Subcutaneous abdominal adipose tissue (tissue), 5 donors: ENCODE measurements at regions not wholly inside any gene's neighbourhood (a gene's known extent, or its start where the extent isn't known, plus 50 kb on each side); places are given as distances from the start of the nearest gene placed in this dataset.

Experiments
- H3K27ac ChIP-seq: one replicate; pipeline ENCODE4 v1.7.0; 2013; ENCODE audit warnings: low read depth, mild to moderate bottlenecking, inconsistent platforms, low read length, moderate library complexity
- H3K27me3 ChIP-seq, 5 donors: one replicate each; pipeline ENCODE4 v1.7.0; 2013; ENCODE audit warnings: low read length in 5 of 5, inconsistent platforms in 1 of 5; ENCODE audit not compliant: control insufficient read depth in 5 of 5, insufficient read depth in 4 of 5
- H3K36me3 ChIP-seq, 5 donors: one replicate each; pipeline ENCODE4 v1.7.0; 2013; ENCODE audit warnings: low read length in 5 of 5; ENCODE audit not compliant: control insufficient read depth in 5 of 5, insufficient read depth in 5 of 5
- H3K4me1 ChIP-seq, 5 donors: one replicate each; pipeline ENCODE4 v1.7.0; 2013; ENCODE audit warnings: low read length in 5 of 5, mild to moderate bottlenecking in 3 of 5, moderate library complexity in 1 of 5; ENCODE audit not compliant: control insufficient read depth in 5 of 5, insufficient read depth in 5 of 5
- H3K4me3 ChIP-seq, 5 donors: one replicate each; pipeline ENCODE4 v1.7.0; 2013; ENCODE audit warnings: low read length in 5 of 5, low read depth in 1 of 5
- H3K9ac ChIP-seq, 5 donors: one replicate each; pipeline ENCODE4 v1.7.0; 2013; ENCODE audit warnings: low read length in 5 of 5, mild to moderate bottlenecking in 4 of 5, moderate library complexity in 3 of 5
- H3K9me3 ChIP-seq, 5 donors: one replicate each; pipeline ENCODE4 v1.7.0; 2013; ENCODE audit warnings: low read length in 5 of 5; ENCODE audit not compliant: control insufficient read depth in 5 of 5
- donor health status: healthy.
- donor health status: healthy.
- donor health status: healthy.
- donor health status: healthy.
- donor health status: healthy.

DNA sequence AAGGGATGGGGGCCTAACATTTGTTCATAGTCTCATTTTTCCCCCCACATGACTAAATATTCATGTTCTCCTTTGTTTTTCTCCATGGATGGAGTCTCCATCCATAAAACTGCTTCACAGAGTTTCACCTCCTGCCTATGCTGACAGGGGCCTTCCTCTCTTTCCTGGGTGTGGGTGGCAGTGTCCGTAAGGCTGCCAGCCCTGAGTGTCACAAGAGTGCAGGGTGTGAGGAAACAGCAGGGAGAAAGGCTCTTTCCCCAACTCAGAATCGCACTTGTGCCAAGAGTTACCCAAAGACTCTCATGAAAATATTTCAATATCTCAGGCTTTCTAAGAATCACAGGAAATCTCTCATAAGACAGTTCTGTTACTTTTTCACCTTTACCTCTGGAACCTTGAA is 346.2 kb upstream of the MMS22L start:
- no peak overlapping the region for H3K27ac ChIP-seq
- no peaks in the 10 kb centered on the region for H3K9me3 ChIP-seq
- H3K4me3 ChIP-seq = no peak overlapping the region
- no peak overlapping the region for H3K9ac ChIP-seq
- H3K36me3 ChIP-seq = no peaks in the 10 kb centered on the region
- no peaks in the 10 kb centered on the region for H3K27me3 ChIP-seq
- peaks cover 0 to 8% (median 7%) of the 10 kb centered on the region in 5 donors for H3K4me1 ChIP-seq

GRCh38 chr6:97630604-97631003 is 347.6 kb upstream of the MMS22L start:
- no peaks in the 10 kb centered on the region for H3K36me3 ChIP-seq
- H3K4me1 ChIP-seq = peaks cover 0 to 8% (median 7%) of the 10 kb centered on the region in 5 donors
- H3K9me3 ChIP-seq = no peaks in the 10 kb centered on the region
- H3K4me3 ChIP-seq = no peak overlapping the region
- no peaks in the 10 kb centered on the region for H3K27me3 ChIP-seq
- H3K27ac ChIP-seq = no peak overlapping the region
- H3K9ac ChIP-seq = no peak overlapping the region

- no peak overlapping the region for H3K9ac ChIP-seq
- no peak overlapping the region for H3K27ac ChIP-seq
- H3K36me3 ChIP-seq = no peaks in the 10 kb centered on the region
- no peaks in the 10 kb centered on the region for H3K27me3 ChIP-seq
- peaks cover 0 to 1% (median 0%) of the 10 kb centered on the region in 5 donors for H3K4me1 ChIP-seq
- no peaks in the 10 kb centered on the region for H3K9me3 ChIP-seq
- no peak overlapping the region for H3K4me3 ChIP-seq
Observed at GRCh38 chr6:97632341-97632740, 349.3 kb upstream of the MMS22L start.

DNA sequence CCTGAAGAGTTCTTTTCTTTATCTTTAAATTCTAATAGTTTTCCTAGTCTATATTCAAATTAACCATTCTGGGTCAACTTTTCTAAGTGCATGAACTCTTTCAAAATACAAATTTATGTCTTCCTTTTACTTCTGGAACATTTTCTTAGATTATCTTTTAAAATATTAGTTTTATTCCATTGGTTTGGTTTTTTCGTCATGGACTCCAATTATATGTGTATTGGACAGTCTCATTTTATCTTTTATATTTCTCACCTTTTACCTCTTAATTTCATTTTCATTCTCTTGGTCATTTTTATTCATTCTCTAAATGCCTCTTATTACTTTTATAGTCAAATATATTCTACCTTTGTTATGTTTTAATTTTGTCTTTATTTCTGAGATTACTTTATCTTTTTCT is 356.7 kb upstream of the MMS22L start:
- Histone ChIP-seq H3K27me3 (no peaks in the 10 kb centered on the region), H3K4me3 (no peak overlapping the region), H3K27ac (no peak overlapping the region), H3K9ac (no peak overlapping the region), H3K36me3 (no peaks in the 10 kb centered on the region), H3K4me1 (no peaks in the 10 kb centered on the region), H3K9me3 (peaks cover 0 to 12% (median 4%) of the 10 kb centered on the region in 5 donors)

DNA sequence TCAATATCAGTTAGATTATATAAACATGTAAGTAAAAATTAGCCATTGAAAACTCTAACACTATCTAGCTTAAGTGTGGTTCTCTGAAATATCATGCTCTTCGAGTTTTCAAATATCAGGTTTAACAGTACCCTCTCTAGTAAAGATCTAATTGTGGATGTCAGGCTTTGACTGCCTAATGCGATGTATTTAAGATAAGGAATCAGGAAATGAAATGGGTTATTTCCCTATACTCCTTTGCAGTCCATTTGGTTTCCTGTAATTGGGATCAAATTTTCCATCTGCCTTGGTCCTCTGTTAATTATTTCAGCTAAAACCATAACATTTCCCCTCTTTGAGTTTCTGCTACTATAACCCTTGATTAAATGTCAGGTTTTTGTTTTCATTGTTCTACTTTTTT is 361.3 kb upstream of the MMS22L start:
- H3K27me3 ChIP-seq = no peaks in the 10 kb centered on the region
- no peaks in the 10 kb centered on the region for H3K36me3 ChIP-seq
- H3K4me3 ChIP-seq = no peak overlapping the region
- no peaks in the 10 kb centered on the region for H3K4me1 ChIP-seq
- H3K9ac ChIP-seq = no peak overlapping the region
- peaks cover 0 to 9% (median 4%) of the 10 kb centered on the region in 5 donors for H3K9me3 ChIP-seq
- no peak overlapping the region for H3K27ac ChIP-seq

GRCh38 chr6:97645757-97646156 is 362.7 kb upstream of the MMS22L start:
- Histone ChIP-seq H3K9me3 (peaks cover 0 to 3% (median 0%) of the 10 kb centered on the region in 5 donors), H3K9ac (no peak overlapping the region), H3K4me3 (no peak overlapping the region), H3K27ac (no peak overlapping the region), H3K4me1 (no peaks in the 10 kb centered on the region), H3K27me3 (no peaks in the 10 kb centered on the region), H3K36me3 (no peaks in the 10 kb centered on the region)

- no peaks in the 10 kb centered on the region for H3K36me3 ChIP-seq
- H3K9ac ChIP-seq = no peak overlapping the region
- no peaks in the 10 kb centered on the region for H3K9me3 ChIP-seq
- H3K27ac ChIP-seq = no peak overlapping the region
- no peaks in the 10 kb centered on the region for H3K4me1 ChIP-seq
- no peak overlapping the region for H3K4me3 ChIP-seq
- no peaks in the 10 kb centered on the region for H3K27me3 ChIP-seq
Observed at GRCh38 chr6:97653076-97653475, 370.1 kb upstream of the MMS22L start.

DNA sequence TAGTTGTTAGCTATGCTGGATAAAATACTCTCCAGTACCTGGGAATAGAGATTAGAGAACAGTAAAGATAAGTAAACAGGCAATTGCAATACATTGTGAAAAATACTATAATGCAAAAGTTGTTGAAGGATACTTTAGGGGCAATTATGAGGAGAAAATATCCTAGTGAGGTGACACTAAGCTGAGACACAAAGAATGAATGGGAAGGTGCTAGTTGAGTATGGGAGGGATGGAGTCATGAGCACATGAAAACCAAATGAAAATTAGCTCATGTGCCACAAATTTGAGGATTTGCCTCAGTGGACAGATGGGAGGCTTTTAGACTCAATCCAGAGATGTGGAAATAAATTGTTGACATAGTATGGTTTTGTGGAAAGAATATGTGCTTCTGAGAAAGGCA is 370.5 kb upstream of the MMS22L start:
- H3K27me3 ChIP-seq = no peaks in the 10 kb centered on the region
- H3K9ac ChIP-seq = no peak overlapping the region
- H3K9me3 ChIP-seq = no peaks in the 10 kb centered on the region
- H3K4me3 ChIP-seq = no peak overlapping the region
- H3K36me3 ChIP-seq = no peaks in the 10 kb centered on the region
- H3K27ac ChIP-seq = no peak overlapping the region
- no peaks in the 10 kb centered on the region for H3K4me1 ChIP-seq

- no peak overlapping the region for H3K9ac ChIP-seq
- no peak overlapping the region for H3K27ac ChIP-seq
- H3K36me3 ChIP-seq = no peaks in the 10 kb centered on the region
- no peak overlapping the region for H3K4me3 ChIP-seq
- no peaks in the 10 kb centered on the region for H3K9me3 ChIP-seq
- H3K27me3 ChIP-seq = no peaks in the 10 kb centered on the region
- H3K4me1 ChIP-seq = no peaks in the 10 kb centered on the region
Observed at GRCh38 chr6:97654674-97655073, 371.7 kb upstream of the MMS22L start.

DNA sequence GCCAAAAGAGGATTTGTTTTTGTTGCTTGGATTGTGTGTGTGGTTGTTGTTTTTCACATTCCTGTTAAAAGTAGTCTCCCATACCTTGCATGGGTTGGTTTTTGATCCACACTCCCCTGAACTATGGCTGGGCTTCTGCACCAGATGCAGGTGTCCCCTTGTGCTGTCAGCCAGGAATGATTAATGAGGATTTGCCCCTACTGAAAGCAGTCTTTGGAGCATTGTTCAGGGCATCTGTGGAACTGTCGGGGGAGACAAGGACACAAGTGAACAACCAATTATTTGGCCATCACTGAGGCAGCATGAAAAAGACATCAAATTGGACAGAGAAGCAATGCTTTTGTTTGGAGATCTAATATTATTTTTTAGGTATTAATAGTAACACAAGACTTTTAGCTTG is 373.2 kb upstream of the MMS22L start:
- no peak overlapping the region for H3K4me3 ChIP-seq
- no peaks in the 10 kb centered on the region for H3K4me1 ChIP-seq
- no peaks in the 10 kb centered on the region for H3K36me3 ChIP-seq
- no peak overlapping the region for H3K27ac ChIP-seq
- H3K9ac ChIP-seq = no peak overlapping the region
- H3K9me3 ChIP-seq = no peaks in the 10 kb centered on the region
- no peaks in the 10 kb centered on the region for H3K27me3 ChIP-seq
